ENCODE measurements at regions not wholly inside any gene's neighbourhood (a gene's known extent, or its start where the extent isn't known, plus 50 kb on each side); places are given as distances from the start of the nearest gene placed in this dataset.

- H2BK15ac ChIP-seq (replicated peaks; ENCODE audit: low read depth): no peak overlapping the region
- H3K36me3 ChIP-seq (ENCODE audit: control insufficient read depth, insufficient read depth, low read length): peaks cover 2% of the 10 kb centered on the region
- H3K79me1 ChIP-seq (ENCODE audit: low read length): no peaks in the 10 kb centered on the region
- H3K9ac ChIP-seq (ENCODE audit: low read length): no peak overlapping the region
- DNase-seq: no peak
- no peak overlapping the region for H2BK120ac ChIP-seq (ENCODE audit: low read depth, low read length)
- H3K27me3 ChIP-seq (ENCODE audit: insufficient read depth, low read length, poor library complexity): no peaks in the 10 kb centered on the region
- no peak overlapping the region for H3K4me2 ChIP-seq (ENCODE audit: low read length)
- H3K4me1 ChIP-seq (ENCODE audit: control insufficient read depth, low read depth, low read length): no peaks in the 10 kb centered on the region
- no peak overlapping the region for H3K4ac ChIP-seq (ENCODE audit: low read depth, low read length)
- H3K23ac ChIP-seq (ENCODE audit: low read length): no peak overlapping the region
- no peak overlapping the region for H4K5ac ChIP-seq (ENCODE audit: low read length)
- H2AK5ac ChIP-seq (ENCODE audit: low read length): no peak overlapping the region
- no peak overlapping the region for H3K18ac ChIP-seq (ENCODE audit: low read length)
- WGBS (ENCODE audit: extremely low coverage, insufficient coverage, low lambda C conversion rate): 100% methylated on average over 1 of the region's 6 CpGs
- no peak overlapping the region for H3K56ac ChIP-seq (ENCODE audit: low read length)
- H4K8ac ChIP-seq (ENCODE audit: low read depth, low read length): no peak overlapping the region
- H3K79me2 ChIP-seq (ENCODE audit: control insufficient read depth, insufficient read depth, low read length): peaks cover 8% of the 10 kb centered on the region
- no peak overlapping the region for H2BK5ac ChIP-seq (ENCODE audit: low read length)
- no peak overlapping the region for H3K4me3 ChIP-seq (ENCODE audit: low read length)
- no peak overlapping the region for H3K27ac ChIP-seq (ENCODE audit: low read depth, low read length)
These were observed 69.3 kb upstream of the CCDC160 start for GRCh38 chrX:134167591-134168203.

GRCh38 chrX:134171661-134172587 is 65.1 kb upstream of the CCDC160 start:
- Histone ChIP-seq H3K23ac (ENCODE audit: low read length) (no peak overlapping the region), H2BK15ac (replicated peaks; ENCODE audit: low read depth) (no peak overlapping the region), H3K27me3 (ENCODE audit: insufficient read depth, low read length, poor library complexity) (no peaks in the 10 kb centered on the region), H3K4me1 (ENCODE audit: control insufficient read depth, low read depth, low read length) (no peaks in the 10 kb centered on the region), H3K4me2 (ENCODE audit: low read length) (peak overlapping the region; percentile 18), H2BK5ac (ENCODE audit: low read length) (no peak overlapping the region), H3K56ac (ENCODE audit: low read length) (peak overlapping the region; percentile 97), H4K8ac (ENCODE audit: low read depth, low read length) (no peak overlapping the region), H4K5ac (ENCODE audit: low read length) (no peak overlapping the region), H3K4ac (ENCODE audit: low read depth, low read length) (no peak overlapping the region), H2AK5ac (ENCODE audit: low read length) (no peak overlapping the region), H3K18ac (ENCODE audit: low read length) (peak overlapping the region; percentile 61), H2BK120ac (ENCODE audit: low read depth, low read length) (no peak overlapping the region), H3K79me1 (ENCODE audit: low read length) (no peaks in the 10 kb centered on the region), H3K9ac (ENCODE audit: low read length) (peak overlapping the region; percentile 94), H3K27ac (ENCODE audit: low read depth, low read length) (no peak overlapping the region), H3K79me2 (ENCODE audit: control insufficient read depth, insufficient read depth, low read length) (peaks cover 12% of the 10 kb centered on the region), H3K4me3 (ENCODE audit: low read length) (peak overlapping the region; percentile 76), H3K36me3 (ENCODE audit: control insufficient read depth, insufficient read depth, low read length) (peaks cover 2% of the 10 kb centered on the region)
- WGBS (ENCODE audit: extremely low coverage, insufficient coverage, low lambda C conversion rate): no CpG with 5 or more reads among the region's 74 CpGs
- DNase-seq: peak; percentile 84

DNA sequence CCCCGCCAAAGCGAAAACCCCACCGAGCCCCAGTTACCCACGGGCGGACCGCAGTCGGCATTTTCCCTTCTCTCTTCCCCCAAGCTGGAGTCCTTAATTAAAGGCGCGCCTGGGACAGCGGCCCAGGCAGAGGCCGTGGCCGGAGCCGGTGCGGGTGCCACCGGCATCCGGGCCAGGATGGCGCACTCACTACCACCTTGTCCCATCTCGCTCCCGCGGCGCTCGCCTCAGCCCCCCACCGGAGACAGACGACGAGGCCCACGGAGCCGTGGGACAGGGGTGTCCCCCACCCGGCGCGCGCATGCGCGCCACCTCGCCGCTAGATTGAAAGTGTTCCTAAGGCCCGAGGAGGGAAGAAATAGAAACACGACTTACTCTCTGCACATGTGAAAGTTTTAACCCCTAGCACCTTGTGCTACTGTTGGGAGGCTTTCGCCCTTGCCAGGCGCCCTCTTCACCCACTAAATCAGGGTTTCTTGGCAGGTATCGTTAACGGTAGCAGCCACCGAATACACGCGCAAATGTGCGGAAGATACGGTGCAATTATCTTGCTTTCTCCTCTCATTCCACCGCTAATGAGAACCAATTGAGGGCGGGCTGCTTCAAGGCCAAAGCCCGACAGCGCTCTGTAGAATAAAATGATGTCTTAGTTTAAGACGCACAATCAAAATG is 64.3 kb upstream of the CCDC160 start:
- Histone ChIP-seq H3K79me2 (ENCODE audit: control insufficient read depth, insufficient read depth, low read length) (peaks cover 12% of the 10 kb centered on the region), H3K27me3 (ENCODE audit: insufficient read depth, low read length, poor library complexity) (no peaks in the 10 kb centered on the region), H3K23ac (ENCODE audit: low read length) (no peak overlapping the region), H3K4me3 (ENCODE audit: low read length) (peak overlapping the region; percentile 76), H4K5ac (ENCODE audit: low read length) (no peak overlapping the region), H3K36me3 (ENCODE audit: control insufficient read depth, insufficient read depth, low read length) (peaks cover 2% of the 10 kb centered on the region), H2BK5ac (ENCODE audit: low read length) (peak overlapping the region; percentile 73), H3K79me1 (ENCODE audit: low read length) (no peaks in the 10 kb centered on the region), H2BK15ac (replicated peaks; ENCODE audit: low read depth) (no peak overlapping the region), H3K4ac (ENCODE audit: low read depth, low read length) (peak overlapping the region; percentile 76), H3K27ac (ENCODE audit: low read depth, low read length) (peak overlapping the region; percentile 87), H3K4me1 (ENCODE audit: control insufficient read depth, low read depth, low read length) (no peaks in the 10 kb centered on the region), H4K8ac (ENCODE audit: low read depth, low read length) (no peak overlapping the region), H2AK5ac (ENCODE audit: low read length) (no peak overlapping the region), H3K4me2 (ENCODE audit: low read length) (peak overlapping the region; percentile 54), H3K18ac (ENCODE audit: low read length) (peak overlapping the region; percentile 61), H2BK120ac (ENCODE audit: low read depth, low read length) (peak overlapping the region; percentile 15), H3K9ac (ENCODE audit: low read length) (peak overlapping the region; percentile 94), H3K56ac (ENCODE audit: low read length) (peak overlapping the region; percentile 97)
- no CpG with 5 or more reads among the region's 51 CpGs for WGBS (ENCODE audit: extremely low coverage, insufficient coverage, low lambda C conversion rate)
- peak; percentile 24 for DNase-seq

DNA sequence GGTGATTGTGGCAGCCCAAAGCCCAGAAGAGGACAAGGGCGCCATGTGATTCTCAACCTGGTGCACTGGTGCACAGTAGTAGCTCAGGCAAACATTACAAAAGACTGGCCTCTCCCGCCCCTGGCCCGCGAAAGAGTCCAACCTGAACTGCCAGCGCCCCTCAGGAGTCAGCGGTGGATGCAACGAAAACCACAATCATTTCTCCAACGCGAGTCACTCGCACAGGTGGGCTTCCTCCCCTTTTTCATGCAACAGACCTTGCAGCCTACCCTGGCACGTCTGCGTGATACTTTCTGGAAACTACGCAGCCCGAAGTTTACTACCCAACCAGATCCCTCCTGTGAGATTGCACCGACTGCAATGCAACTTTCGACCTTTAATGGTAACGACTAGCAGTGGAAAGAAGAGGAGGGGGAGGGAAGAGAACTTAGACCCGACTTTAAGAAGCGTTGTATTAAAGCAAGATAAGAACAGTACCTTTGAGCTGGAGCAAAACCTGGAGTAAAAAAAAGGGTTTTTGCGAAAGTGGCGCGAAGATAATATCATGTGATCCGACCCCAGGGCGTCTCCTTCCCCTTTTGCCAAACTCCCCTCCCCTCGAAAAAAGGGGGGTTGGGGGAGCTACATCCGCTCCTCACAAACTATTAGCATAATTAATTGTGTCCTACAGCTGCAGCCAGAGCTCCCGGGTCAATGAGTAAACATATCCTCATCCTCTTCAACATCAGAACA is 63.3 kb upstream of the CCDC160 start:
- Histone ChIP-seq H3K9ac (ENCODE audit: low read length) (peak overlapping the region; percentile 94), H3K79me2 (ENCODE audit: control insufficient read depth, insufficient read depth, low read length) (peaks cover 12% of the 10 kb centered on the region), H4K8ac (ENCODE audit: low read depth, low read length) (peak overlapping the region; percentile 99), H4K5ac (ENCODE audit: low read length) (peak overlapping the region; percentile 39), H3K4me2 (ENCODE audit: low read length) (peak overlapping the region; percentile 44), H2BK120ac (ENCODE audit: low read depth, low read length) (peak overlapping the region; percentile 76), H3K18ac (ENCODE audit: low read length) (peak overlapping the region; percentile 6), H3K79me1 (ENCODE audit: low read length) (no peaks in the 10 kb centered on the region), H3K4me3 (ENCODE audit: low read length) (peak overlapping the region; percentile 82), H3K4ac (ENCODE audit: low read depth, low read length) (peak overlapping the region; percentile 76), H3K36me3 (ENCODE audit: control insufficient read depth, insufficient read depth, low read length) (peaks cover 2% of the 10 kb centered on the region), H2AK5ac (ENCODE audit: low read length) (no peak overlapping the region), H3K23ac (ENCODE audit: low read length) (no peak overlapping the region), H3K4me1 (ENCODE audit: control insufficient read depth, low read depth, low read length) (no peaks in the 10 kb centered on the region), H2BK15ac (replicated peaks; ENCODE audit: low read depth) (no peak overlapping the region), H3K27ac (ENCODE audit: low read depth, low read length) (peak overlapping the region; percentile 87), H3K56ac (ENCODE audit: low read length) (peak overlapping the region; percentile 97), H2BK5ac (ENCODE audit: low read length) (peak overlapping the region; percentile 87), H3K27me3 (ENCODE audit: insufficient read depth, low read length, poor library complexity) (no peaks in the 10 kb centered on the region)
- peak; percentile 74 for DNase-seq
- WGBS (ENCODE audit: extremely low coverage, insufficient coverage, low lambda C conversion rate): no CpG with 5 or more reads among the region's 27 CpGs

DNA sequence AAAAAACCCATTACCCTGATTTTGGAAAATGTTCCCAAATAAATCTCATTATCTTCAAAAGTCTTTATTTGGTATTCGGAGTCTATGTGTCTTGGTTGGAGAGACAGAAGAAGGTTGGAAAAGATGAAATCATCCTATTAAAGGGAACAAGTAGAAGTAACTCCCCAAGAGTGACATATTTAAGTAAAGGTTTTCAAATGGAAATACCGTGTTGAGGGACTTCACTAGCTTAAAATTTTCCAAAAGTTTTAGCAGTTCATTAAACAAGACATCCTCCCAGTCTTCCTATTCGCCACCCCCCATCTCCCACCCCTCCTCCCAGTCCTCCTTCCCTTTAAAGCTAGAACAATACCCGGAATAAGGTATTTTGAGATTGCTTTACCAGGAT is 62.7 kb upstream of the CCDC160 start:
- Histone ChIP-seq H2BK15ac (replicated peaks; ENCODE audit: low read depth) (no peak overlapping the region), H3K18ac (ENCODE audit: low read length) (no peak overlapping the region), H3K4me2 (ENCODE audit: low read length) (no peak overlapping the region), H3K23ac (ENCODE audit: low read length) (no peak overlapping the region), H3K56ac (ENCODE audit: low read length) (no peak overlapping the region), H4K5ac (ENCODE audit: low read length) (no peak overlapping the region), H3K79me1 (ENCODE audit: low read length) (no peaks in the 10 kb centered on the region), H3K27me3 (ENCODE audit: insufficient read depth, low read length, poor library complexity) (no peaks in the 10 kb centered on the region), H3K4me3 (ENCODE audit: low read length) (no peak overlapping the region), H3K9ac (ENCODE audit: low read length) (no peak overlapping the region), H2BK5ac (ENCODE audit: low read length) (no peak overlapping the region), H3K79me2 (ENCODE audit: control insufficient read depth, insufficient read depth, low read length) (peaks cover 12% of the 10 kb centered on the region), H2AK5ac (ENCODE audit: low read length) (no peak overlapping the region), H3K36me3 (ENCODE audit: control insufficient read depth, insufficient read depth, low read length) (peaks cover 2% of the 10 kb centered on the region), H2BK120ac (ENCODE audit: low read depth, low read length) (no peak overlapping the region), H3K27ac (ENCODE audit: low read depth, low read length) (no peak overlapping the region), H4K8ac (ENCODE audit: low read depth, low read length) (no peak overlapping the region), H3K4ac (ENCODE audit: low read depth, low read length) (no peak overlapping the region), H3K4me1 (ENCODE audit: control insufficient read depth, low read depth, low read length) (no peaks in the 10 kb centered on the region)
- DNase-seq: no peak
- no CpG with 5 or more reads among the region's 4 CpGs for WGBS (ENCODE audit: extremely low coverage, insufficient coverage, low lambda C conversion rate)

All from mesendoderm (in vitro differentiated cells).